Tibial nerve (tissue), 3 donors: ENCODE measurements at regions not wholly inside any gene's neighbourhood (a gene's known extent, or its start where the extent isn't known, plus 50 kb on each side); places are given as distances from the start of the nearest gene placed in this dataset.

ENCODE experiments used
- CTCF ChIP-seq, 5 experiments: fragments of 200-600 bp in 3 of 5; fragments of 450-650 bp in 2 of 5; sonication (generic) in 3 of 5; IDR thresholded peaks; one replicate each; pipeline ENCODE4 v1.5.1; 2016 to 2019; ENCODE audit warnings: antibody characterized with exemption in 5 of 5, mild to moderate bottlenecking in 3 of 5, moderate library complexity in 2 of 5
- POLR2A ChIP-seq, 2 donors: fragments of 450-650 bp; IDR thresholded peaks; one replicate each; pipeline ENCODE4 v1.6.1; 2017; ENCODE audit warnings: antibody characterized with exemption in 2 of 2, mild to moderate bottlenecking in 2 of 2, moderate library complexity in 2 of 2

GRCh38 chr2:217340899-217341298, 481.0 kb upstream of the TNP1 start:
- TF ChIP-seq CTCF (IDR thresholded peaks at IDR 0.05) (no peak), POLR2A (IDR thresholded peaks at IDR 0.05) (no peak)
